MM.1S (cell line): ENCODE measurements at regions not wholly inside any gene's neighbourhood (a gene's known extent, or its start where the extent isn't known, plus 50 kb on each side); places are given as distances from the start of the nearest gene placed in this dataset.

ENCODE experiments used
- EZH2 ChIP-seq: fragments of 300-600 bp; sonication (generic); optimal IDR thresholded peaks from 2 replicates; pipeline ENCODE3; 2017; ENCODE audit warnings: low read depth, mild to moderate bottlenecking, antibody characterized with exemption, low read length, mixed read lengths
- TF ChIP-seq, protein P1 (sequence below): fragments of 300-600 bp; sonication (generic); IDR thresholded peaks from 2 replicates; pipeline ENCODE4 v1.5.1; 2016; ENCODE audit warnings: antibody characterized with exemption, low read length, mixed read lengths

DNA sequence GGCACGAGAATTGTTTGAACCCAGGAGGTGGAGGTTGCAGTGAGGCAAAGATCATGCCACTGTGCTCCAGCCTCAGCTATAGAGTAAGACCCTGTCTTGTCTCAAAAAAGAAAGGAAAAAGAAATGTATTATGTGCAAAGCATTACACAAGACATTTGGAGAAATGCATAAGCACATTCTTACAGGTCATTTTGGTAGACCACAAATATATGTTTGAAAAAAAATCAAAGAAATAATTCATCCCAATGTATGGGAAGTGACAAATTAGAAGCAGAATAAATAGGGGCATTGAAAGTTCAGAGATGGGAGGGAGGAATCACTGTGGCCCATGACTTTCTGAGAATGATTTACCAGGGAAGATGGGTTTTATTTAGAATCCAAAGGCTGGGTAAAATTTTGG lies 283.5 kb upstream of the ADAMTS5 start:
- TF ChIP-seq, protein P1, sequence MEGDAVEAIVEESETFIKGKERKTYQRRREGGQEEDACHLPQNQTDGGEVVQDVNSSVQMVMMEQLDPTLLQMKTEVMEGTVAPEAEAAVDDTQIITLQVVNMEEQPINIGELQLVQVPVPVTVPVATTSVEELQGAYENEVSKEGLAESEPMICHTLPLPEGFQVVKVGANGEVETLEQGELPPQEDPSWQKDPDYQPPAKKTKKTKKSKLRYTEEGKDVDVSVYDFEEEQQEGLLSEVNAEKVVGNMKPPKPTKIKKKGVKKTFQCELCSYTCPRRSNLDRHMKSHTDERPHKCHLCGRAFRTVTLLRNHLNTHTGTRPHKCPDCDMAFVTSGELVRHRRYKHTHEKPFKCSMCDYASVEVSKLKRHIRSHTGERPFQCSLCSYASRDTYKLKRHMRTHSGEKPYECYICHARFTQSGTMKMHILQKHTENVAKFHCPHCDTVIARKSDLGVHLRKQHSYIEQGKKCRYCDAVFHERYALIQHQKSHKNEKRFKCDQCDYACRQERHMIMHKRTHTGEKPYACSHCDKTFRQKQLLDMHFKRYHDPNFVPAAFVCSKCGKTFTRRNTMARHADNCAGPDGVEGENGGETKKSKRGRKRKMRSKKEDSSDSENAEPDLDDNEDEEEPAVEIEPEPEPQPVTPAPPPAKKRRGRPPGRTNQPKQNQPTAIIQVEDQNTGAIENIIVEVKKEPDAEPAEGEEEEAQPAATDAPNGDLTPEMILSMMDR: no peak
- no peak for TF ChIP-seq EZH2
